Right kidney (tissue), 1 donor: ENCODE measurements at regions not wholly inside any gene's neighbourhood (a gene's known extent, or its start where the extent isn't known, plus 50 kb on each side); places are given as distances from the start of the nearest gene placed in this dataset.

ENCODE experiments used
- DNase-seq: peaks from one replicate; pipeline ENCODE4 v3.0.0-alpha.2; 2016

DNA sequence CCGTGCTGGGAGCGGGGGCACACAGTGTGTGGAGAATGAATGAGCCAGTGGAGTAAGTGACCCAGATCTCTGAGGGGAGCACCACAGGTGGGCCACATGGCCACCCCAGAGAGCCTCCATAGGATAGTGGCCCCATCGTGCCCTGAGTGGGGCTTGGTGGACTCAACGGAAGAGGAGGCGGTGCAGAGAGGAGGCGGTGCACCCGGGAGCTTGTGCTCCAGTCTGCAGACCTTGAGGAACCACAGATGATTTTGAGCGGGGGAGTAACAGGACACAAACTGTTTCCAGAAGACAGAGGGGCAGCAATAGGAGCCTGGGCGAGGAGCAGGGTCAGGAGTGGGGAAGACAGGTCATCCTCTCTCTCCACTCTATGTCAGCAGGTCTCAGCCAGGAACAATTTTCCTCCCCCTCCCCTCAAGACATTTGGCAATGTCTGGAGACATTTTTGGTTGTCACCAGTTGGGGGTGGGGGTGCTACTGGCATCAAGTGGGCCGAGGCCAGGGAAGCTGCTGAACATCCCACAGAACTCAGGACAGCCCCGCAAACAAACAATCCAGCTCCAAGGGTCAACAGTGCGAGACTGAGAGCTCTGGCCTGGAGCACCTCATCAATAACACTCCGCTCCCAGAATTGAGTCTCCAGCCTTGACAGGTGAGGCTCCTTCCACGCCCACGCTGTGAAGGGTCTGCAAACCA lies 182.2 kb downstream of the USP12 start:
- DNase-seq = no peak

- no peak for DNase-seq
Measured at GRCh38 chr13:26988059-26988769, 183.4 kb downstream of the USP12 start.

DNA sequence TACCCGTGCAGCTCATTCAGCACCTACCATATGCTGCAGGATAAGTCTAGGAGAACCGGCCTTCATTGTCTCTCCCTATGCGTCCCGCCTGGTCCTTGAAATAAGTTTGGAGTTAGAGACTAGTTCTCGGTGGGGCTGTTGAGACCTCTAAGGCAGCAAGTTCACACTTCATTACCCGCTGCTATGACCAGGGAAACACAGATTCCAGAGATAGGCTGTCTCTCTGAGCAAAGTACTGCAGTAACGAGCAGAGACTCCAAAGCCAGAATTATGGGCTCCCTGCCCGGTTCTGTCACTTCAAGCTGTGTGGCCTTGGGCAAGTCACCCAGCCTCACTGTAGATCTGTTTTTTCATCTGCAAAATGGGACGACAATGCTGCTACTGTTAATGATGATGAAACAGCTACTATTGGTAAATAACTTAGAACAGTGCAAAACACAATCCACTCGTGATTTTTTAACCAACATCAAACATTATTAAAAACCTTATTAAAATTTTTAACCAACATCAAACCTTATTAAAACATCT lies 184.1 kb downstream of the USP12 start:
- DNase-seq = no peak

- DNase-seq = no peak
Measured at GRCh38 chr13:26985285-26985878, 186.2 kb downstream of the USP12 start.

GRCh38 chr13:26984337-26984736 lies 187.3 kb downstream of the USP12 start:
- no peak for DNase-seq

DNA sequence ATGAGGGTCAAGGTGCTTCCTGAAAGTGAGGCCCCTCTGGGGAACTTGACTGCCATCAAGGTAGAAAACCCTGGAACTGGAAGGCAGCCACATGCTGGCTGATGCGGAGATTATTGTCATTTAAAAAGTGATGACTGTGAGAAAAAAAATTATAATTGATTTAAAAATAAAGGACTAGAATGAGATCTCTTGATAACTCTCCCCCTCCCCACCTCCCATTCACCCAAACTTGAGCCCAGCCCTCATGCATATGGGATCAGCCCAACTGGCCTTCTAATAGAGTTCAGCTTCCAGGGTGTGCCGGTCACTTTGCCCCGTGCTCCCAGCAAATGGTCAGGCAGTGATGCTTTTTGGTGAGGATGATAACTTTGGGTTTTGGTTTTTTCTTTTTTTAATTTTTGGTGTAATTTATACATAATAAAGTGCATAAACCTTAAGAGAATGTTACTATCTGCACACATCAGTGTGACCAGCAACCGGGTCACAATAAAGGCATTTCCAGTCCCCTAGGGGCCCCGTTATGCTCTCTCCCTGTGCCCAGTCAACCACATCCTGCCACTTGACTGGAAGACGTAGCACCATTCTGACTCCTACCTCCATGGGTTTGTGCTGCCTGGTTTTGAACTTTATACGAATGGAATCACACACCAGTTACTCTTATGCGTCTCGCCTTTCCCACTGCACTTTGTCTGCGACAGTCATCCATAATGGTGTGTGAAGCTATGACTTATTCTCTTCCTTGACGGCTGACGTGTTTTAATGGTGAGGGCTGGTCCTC lies 187.9 kb downstream of the USP12 start:
- no peak for DNase-seq

GRCh38 chr13:26980099-26981031 lies 191.2 kb downstream of the USP12 start:
- no peak for DNase-seq

DNA sequence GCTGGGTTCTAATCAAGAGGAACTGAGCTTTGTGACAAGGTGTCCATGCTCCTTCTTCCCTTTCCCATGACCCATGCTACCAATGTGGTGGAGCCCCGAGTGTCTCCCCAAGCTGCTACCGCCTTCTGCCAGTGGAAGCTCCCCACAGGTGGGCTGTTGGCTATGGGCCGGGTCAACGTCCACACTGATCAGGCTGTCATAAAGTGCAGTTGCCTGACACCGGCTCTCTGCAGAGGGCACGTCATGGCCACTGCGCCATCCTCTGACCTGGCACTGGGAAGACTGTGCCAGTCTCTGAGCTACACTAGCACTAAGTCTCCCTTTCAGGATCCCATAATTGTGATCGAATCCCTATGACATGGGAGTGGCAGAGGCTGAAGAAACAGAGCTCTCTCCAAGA lies 192.3 kb downstream of the USP12 start:
- DNase-seq = no peak

GRCh38 chr13:26978081-26978860 lies 193.3 kb downstream of the USP12 start:
- peak; percentile 37 for DNase-seq

- DNase-seq = no peak
Measured at GRCh38 chr13:26977541-26977940, 194.1 kb downstream of the USP12 start.

DNA sequence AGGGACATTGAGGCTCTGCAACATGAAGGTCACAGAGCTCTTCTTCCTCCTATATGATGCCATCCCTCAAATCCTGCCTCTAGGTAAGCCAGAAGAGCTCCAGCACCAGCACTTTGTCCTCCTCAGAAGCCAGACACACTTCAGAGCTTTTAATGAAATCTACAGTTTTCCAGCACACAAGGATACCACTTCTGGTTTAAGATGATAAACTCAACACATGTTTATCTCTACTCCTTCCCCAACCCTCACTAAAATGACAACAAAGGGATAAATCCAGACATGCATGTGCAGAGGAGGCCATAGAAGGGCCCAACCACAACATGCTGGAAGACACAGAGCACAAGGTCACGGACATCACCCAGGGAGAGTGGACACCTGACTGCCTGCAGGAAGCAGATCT lies 195.3 kb downstream of the USP12 start:
- no peak for DNase-seq

GRCh38 chr13:26973946-26974345 lies 197.7 kb downstream of the USP12 start:
- DNase-seq = no peak

GRCh38 chr13:26973295-26973694 lies 198.3 kb downstream of the USP12 start:
- DNase-seq = no peak

DNA sequence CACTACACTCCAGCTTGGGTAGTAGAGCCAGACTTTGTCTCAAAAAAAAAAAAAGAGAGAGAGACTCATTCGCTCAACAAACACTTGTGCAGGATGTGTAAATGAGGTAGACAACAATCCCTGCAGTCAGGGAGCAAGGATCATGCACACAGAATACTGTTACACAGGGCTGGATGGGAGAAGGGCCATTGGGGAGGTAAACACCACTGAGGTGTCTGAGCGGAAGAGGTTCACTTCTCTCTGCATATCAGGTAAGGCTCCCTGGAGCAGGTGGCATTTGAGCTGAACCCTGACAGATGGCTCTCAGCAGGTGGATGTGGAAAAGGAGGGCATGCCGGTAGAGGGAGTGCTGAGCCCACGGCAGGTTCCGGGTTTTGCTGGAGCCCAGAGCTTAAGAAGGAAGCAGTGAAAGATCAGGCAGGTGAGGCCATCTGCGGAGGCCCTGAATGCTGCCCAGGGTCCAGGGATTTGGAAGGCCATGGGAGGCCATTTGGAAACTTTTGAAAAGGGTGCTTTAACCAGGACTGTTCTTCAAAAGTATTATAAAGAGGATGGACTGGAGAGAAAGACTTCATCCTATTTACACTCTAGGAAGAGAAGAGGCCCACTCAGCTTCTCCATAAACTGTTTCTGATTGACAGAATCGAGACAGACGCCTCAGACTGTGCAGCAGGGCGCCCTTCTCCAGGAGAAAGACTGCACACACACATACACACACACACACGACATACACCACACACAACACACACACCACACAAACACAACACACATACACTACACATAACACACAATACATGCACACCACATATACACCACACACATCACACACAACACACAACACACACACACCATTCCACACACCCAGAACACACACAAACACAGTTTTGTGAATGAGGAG lies 199.4 kb downstream of the USP12 start:
- DNase-seq = no peak

DNA sequence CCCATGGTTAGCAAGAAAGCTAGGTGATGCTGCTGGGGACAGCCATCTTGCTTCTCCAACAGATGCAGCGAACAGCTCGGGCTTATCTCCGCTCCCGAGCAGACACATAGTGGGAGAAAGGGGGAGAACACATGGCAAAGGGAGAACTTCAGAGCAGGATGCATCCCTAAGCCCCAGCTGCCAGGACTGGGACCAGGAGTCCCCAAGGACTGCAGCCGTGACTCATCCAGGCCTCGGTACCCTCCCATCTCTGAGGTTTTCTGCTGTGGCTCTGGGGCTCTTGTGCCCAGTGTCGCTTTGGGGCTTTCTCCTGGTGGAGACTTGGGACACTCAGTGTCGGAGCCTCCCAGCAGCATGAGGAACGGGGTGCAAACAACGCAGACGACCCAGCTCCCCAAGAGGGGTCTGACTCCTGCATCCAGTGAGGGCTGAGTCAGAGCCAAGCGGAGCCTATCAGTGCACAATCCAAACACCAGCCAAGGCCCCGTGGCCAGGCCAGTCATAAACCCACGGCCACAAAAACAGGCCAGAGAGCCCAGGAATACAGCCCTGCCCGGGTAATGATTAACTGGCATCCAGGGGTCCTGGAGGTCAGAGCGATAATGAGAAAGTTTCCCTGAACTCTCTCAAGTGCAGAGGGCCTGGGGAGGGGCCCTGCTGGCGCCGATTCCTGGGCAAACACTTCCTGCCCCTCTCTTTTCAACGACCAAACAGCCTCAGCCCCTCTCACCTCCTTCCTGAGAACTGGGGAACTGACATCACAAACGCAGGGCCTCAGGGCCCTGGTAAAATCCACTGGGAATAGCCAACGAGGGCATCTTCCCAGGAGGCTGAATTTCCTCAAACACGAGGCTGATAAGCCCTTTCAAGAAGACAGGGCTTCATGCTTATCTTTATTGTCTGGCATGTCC lies 202.9 kb downstream of the USP12 start:
- DNase-seq = no peak

GRCh38 chr13:26967119-26968038 lies 204.2 kb downstream of the USP12 start:
- no peak for DNase-seq

- DNase-seq = no peak
Measured at GRCh38 chr13:26966701-26967080, 204.9 kb downstream of the USP12 start.
